ENCODE measurements at regions not wholly inside any gene's neighbourhood (a gene's known extent, or its start where the extent isn't known, plus 50 kb on each side); places are given as distances from the start of the nearest gene placed in this dataset.

DNA sequence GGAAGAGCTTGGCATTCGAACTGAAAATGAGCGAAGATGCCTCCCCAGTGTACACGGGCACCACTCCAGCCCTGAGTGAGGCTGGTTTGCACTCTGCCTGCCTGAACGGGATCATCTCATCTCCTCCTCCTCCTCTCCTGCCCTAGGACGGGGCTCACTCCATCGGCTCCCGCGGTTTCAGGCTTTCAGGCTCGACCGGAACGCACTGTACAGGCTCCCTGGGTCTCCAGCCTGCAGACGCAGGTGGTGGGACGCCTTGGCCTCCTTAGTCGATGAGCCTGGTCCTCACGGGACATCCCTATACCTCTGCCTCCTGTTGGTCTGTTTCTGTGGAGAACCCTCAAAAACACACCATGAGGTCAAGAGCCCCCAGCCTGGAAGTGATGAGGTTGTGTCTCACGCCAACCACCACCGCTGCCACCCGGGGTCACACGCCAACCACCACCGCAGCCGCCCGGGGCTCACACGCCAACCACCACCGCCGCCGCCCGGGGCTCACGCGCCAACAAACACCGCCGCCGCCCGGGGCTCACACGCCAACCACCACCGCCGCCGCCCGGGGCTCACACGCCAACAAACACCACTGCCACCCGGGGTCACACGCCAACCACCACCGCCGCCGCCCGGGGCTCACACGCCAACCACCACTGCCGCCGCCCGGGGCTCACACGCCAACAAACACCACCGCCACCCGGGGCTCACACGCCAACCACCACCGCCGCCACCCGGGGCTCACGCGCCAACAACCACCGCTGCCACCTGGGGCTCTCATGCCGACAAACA is 56.3 kb downstream of the FOXL3 start:
- Histone ChIP-seq H3K9me3 (ENCODE audit: control insufficient read depth in 1 of 2, low read length in 2 of 2) (no peaks in the 10 kb centered on the region), H3K4me3 (ENCODE audit: low read length in 2 of 2) (no peak overlapping the region), H3K27ac (ENCODE audit: low read depth, low read length) (no peak overlapping the region), H3K27me3 (ENCODE audit: insufficient read depth, low read length) (no peaks in the 10 kb centered on the region), H3K4me1 (ENCODE audit: insufficient read depth, low read length) (peaks cover 11% of the 10 kb centered on the region), H3K36me3 (ENCODE audit: insufficient read depth, low read length) (no peaks in the 10 kb centered on the region)
- DNase-seq, result no peak
- ChIA-PET CTCF (ENCODE audit: partially characterized antibody) (no interaction called here), POLR2A (ENCODE audit: partially characterized antibody) (interaction anchor here (1.2 kb wide), 1 partner anchor 16 kb away, joined by 4 read pairs; no protein-coding TSS in a partner anchor)
- intact Hi-C loops (cut with micrococcal nuclease), result no loop called here
- Mint-ChIP-seq H3K36me3 (peaks cover 4 to 6% of the 10 kb centered on the region in 2 donors), H3K9me3 (peaks cover 0 to 14% (median 4%) of the 10 kb centered on the region in 8 donors), H3K4me3 (no peak overlapping the region), H3K4me1 (peaks cover 0 to 5% (median 2%) of the 10 kb centered on the region in 4 donors), H3K27ac (peak overlapping the region in 1 of 7 donors; percentile 10), H3K27me3 (no peaks in the 10 kb centered on the region)

DNA sequence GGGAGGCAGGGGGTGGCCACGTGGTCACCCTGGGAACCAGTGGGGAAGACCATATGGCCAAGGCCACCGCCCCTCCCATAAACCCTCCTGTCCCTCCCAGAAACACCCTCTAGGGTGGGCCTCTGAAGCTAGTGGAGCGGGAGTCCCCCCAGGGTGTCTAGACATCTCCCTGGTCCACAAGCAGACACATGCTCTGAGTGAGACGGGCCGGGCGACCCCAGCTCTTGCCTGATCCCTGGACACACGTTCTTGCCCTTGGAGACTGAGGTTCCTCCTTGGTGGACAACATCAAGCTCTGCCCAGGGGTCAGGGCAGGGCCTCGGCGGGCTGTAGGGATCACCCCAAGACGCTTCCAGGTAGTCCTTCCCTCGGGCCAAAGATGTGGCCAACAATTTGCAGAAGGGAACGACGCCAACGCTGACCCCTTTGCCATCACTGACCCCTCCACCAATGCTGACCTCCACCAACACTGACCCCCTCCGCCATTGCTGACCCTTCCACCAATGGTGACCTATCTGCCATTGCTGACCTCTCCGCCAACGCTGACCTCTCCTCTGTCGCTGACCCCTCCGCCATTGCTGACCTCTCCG is 57.1 kb downstream of the FOXL3 start:
- intact Hi-C loops (cut with micrococcal nuclease), result no loop called here
- no peak overlapping the region for H3K4me3 ChIP-seq (ENCODE audit: low read length in 2 of 2)
- Mint-ChIP-seq H3K36me3 (peaks cover 4 to 10% of the 10 kb centered on the region in 2 donors), H3K27ac (peak overlapping the region in 2 of 7 donors; percentile 32 to 72), H3K4me1 (peaks cover 0 to 11% (median 6%) of the 10 kb centered on the region in 4 donors), H3K27me3 (no peaks in the 10 kb centered on the region), H3K4me3 (no peak overlapping the region), H3K9me3 (peaks cover 0 to 16% (median 4%) of the 10 kb centered on the region in 8 donors)
- no peaks in the 10 kb centered on the region for H3K27me3 ChIP-seq (ENCODE audit: insufficient read depth, low read length)
- no peaks in the 10 kb centered on the region for H3K36me3 ChIP-seq (ENCODE audit: insufficient read depth, low read length)
- ChIA-PET POLR2A (ENCODE audit: partially characterized antibody) (interaction anchor here (0.7 to 1.0 kb wide), 2 partner anchors 11 to 14 kb away, joined by 3 read pairs; no protein-coding TSS in a partner anchor), CTCF (ENCODE audit: partially characterized antibody) (no interaction called here)
- no peak overlapping the region for H3K27ac ChIP-seq (ENCODE audit: low read depth, low read length)
- DNase-seq, result no peak
- peaks cover 17% of the 10 kb centered on the region for H3K4me1 ChIP-seq (ENCODE audit: insufficient read depth, low read length)
- H3K9me3 ChIP-seq (ENCODE audit: control insufficient read depth in 1 of 2, low read length in 2 of 2), result no peaks in the 10 kb centered on the region

DNA sequence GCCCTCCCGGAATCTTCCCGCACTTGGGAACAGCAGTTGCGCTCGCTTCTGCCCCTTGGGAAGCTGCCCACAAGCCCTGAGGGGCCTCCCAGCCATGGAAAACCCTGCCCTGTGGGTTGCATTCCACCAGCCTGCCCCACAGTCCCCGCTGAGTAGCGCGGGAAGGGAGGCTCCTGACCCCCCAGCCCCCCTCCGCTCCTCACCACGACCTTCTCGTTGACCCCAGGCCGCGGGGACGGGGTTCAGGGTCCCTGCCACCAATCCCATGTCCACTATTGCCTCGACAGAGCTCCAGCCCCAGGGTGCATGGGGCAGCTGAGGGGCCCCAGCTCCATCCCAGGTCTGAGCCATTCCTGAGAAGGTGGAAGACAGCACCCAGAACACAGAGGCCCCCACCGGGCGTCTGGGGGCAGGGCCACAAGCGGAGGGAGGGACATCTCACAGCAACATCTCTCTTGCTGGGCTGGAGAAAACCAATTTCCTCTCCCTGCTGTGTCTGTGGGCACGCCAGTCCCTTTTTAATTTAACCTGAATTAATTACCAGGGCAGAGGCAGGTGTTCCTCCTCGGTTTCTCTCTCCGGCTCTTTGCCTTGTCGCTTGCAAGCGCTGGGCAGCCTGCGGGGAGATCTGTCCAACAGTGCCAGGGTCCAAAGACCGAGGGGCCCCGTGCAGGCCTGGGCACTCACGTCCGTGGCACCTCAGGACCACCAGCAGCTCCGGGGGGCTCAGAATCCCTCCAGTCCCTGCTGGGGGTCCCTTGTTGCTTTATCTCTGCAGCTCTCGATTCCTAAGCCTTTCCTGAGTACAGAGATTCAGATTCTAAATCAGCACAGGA is 57.9 kb downstream of the FOXL3 start:
- peak overlapping the region in 1 of 7 donors; percentile 32 for H3K27ac Mint-ChIP-seq
- no peak overlapping the region for H3K4me3 ChIP-seq (ENCODE audit: low read length in 2 of 2)
- intact Hi-C loops (cut with micrococcal nuclease), result no loop called here
- H3K9me3 Mint-ChIP-seq, result peaks cover 0 to 16% (median 4%) of the 10 kb centered on the region in 8 donors
- no peak for DNase-seq
- no peaks in the 10 kb centered on the region for H3K36me3 ChIP-seq (ENCODE audit: insufficient read depth, low read length)
- H3K4me1 ChIP-seq (ENCODE audit: insufficient read depth, low read length), result peaks cover 24% of the 10 kb centered on the region
- ChIA-PET POLR2A (ENCODE audit: partially characterized antibody) (interaction anchor here (0.7 to 1.0 kb wide), 2 partner anchors 11 to 15 kb away, joined by 3 read pairs; no protein-coding TSS in a partner anchor), CTCF (ENCODE audit: partially characterized antibody) (no interaction called here)
- H3K36me3 Mint-ChIP-seq, result peaks cover 4 to 10% of the 10 kb centered on the region in 2 donors
- H3K27me3 Mint-ChIP-seq, result no peaks in the 10 kb centered on the region
- H3K4me3 Mint-ChIP-seq, result no peak overlapping the region
- peaks cover 0 to 18% (median 12%) of the 10 kb centered on the region in 4 donors for H3K4me1 Mint-ChIP-seq
- no peaks in the 10 kb centered on the region for H3K27me3 ChIP-seq (ENCODE audit: insufficient read depth, low read length)
- H3K9me3 ChIP-seq (ENCODE audit: control insufficient read depth in 1 of 2, low read length in 2 of 2), result no peaks in the 10 kb centered on the region
- no peak overlapping the region for H3K27ac ChIP-seq (ENCODE audit: low read depth, low read length)

DNA sequence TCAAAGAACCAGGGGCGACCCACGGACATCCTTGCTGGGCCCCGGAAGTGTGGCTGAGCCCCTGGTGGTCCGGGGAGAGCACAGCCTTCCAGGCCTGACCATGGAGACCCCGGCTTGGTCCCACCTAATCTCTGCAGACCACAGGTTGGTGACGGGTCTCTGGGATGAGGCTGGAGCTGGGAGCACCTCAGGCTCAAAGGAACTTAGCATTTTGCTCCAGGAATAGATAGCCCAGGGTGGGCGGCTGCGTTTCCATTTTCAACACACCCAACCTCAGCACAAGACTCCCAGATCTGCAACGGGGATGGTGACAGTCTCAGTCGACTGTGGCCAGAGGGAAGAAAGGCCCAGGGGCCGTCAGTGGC is 58.5 kb downstream of the FOXL3 start:
- Mint-ChIP-seq H3K27ac (peak overlapping the region in 1 of 7 donors; percentile 64), H3K4me1 (peaks cover 0 to 18% (median 11%) of the 10 kb centered on the region in 4 donors), H3K4me3 (peak overlapping the region in 1 of 8 donors; percentile 61), H3K27me3 (no peaks in the 10 kb centered on the region), H3K9me3 (peaks cover 0 to 16% (median 4%) of the 10 kb centered on the region in 8 donors), H3K36me3 (peaks cover 4 to 10% of the 10 kb centered on the region in 2 donors)
- Histone ChIP-seq H3K4me1 (ENCODE audit: insufficient read depth, low read length) (peaks cover 24% of the 10 kb centered on the region), H3K27ac (ENCODE audit: low read depth, low read length) (no peak overlapping the region), H3K9me3 (ENCODE audit: control insufficient read depth in 1 of 2, low read length in 2 of 2) (no peaks in the 10 kb centered on the region), H3K4me3 (ENCODE audit: low read length in 2 of 2) (no peak overlapping the region), H3K36me3 (ENCODE audit: insufficient read depth, low read length) (no peaks in the 10 kb centered on the region), H3K27me3 (ENCODE audit: insufficient read depth, low read length) (no peaks in the 10 kb centered on the region)
- ChIA-PET POLR2A (ENCODE audit: partially characterized antibody) (interaction anchor here (1.0 kb wide), 1 partner anchor 15 kb away, joined by 3 read pairs; no protein-coding TSS in a partner anchor), CTCF (ENCODE audit: partially characterized antibody) (no interaction called here)
- intact Hi-C loops (cut with micrococcal nuclease), result no loop called here
- DNase-seq, result no peak

DNA sequence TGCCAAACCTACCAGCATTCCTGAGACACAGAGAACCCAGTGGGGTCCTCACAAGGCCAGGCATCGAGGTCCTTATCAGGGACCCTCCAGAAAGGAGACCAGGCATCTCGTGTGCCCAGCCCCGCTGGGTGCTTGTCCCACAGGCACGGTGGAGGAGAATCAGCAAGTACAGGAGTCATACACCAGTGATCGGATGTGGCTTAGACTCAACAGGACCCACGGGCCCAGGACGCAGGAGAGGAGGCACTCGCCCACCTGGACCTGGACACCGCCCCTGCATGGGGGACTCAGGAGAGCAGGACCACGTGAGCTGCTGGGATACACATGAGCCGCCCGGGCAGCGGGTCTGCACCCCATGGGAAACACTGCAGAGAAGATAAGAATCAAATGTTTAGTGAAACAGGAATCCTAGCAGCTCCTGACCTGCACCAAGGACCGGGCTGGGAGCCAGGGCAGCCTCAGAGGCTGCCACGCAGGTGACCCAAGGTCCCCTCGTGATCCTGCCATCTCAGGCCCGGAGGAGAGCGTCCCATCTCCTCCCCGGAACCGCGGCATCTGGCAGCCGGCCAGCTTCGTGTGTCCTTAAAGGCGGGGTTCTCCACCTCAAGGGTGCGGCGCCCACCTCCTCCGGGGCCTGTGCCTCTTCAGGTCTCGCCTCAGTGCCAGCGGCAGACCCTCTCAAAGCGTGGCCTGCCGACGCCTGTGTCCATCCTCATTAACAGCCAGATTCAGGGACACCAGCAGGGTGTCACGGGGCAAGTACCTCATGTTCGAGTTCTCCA is 59.2 kb downstream of the FOXL3 start:
- H3K4me1 Mint-ChIP-seq, result peaks cover 0 to 18% (median 11%) of the 10 kb centered on the region in 4 donors
- H3K27me3 Mint-ChIP-seq, result no peaks in the 10 kb centered on the region
- H3K36me3 ChIP-seq (ENCODE audit: insufficient read depth, low read length), result no peaks in the 10 kb centered on the region
- H3K27me3 ChIP-seq (ENCODE audit: insufficient read depth, low read length), result no peaks in the 10 kb centered on the region
- no peak overlapping the region for H3K27ac ChIP-seq (ENCODE audit: low read depth, low read length)
- no peak overlapping the region for H3K4me3 ChIP-seq (ENCODE audit: low read length in 2 of 2)
- no peak for DNase-seq
- ChIA-PET CTCF (ENCODE audit: partially characterized antibody) (no interaction called here), POLR2A (ENCODE audit: partially characterized antibody) (interaction anchor here (1.0 kb wide), 1 partner anchor 13 kb away, joined by 4 read pairs; no protein-coding TSS in a partner anchor)
- H3K9me3 ChIP-seq (ENCODE audit: control insufficient read depth in 1 of 2, low read length in 2 of 2), result no peaks in the 10 kb centered on the region
- H3K4me3 Mint-ChIP-seq, result peak overlapping the region in 6 of 8 donors; percentile 9 to 63 (median 36)
- intact Hi-C loops (cut with micrococcal nuclease), result no loop called here
- peak overlapping the region in 3 of 7 donors; percentile 31 to 64 (median 50) for H3K27ac Mint-ChIP-seq
- peaks cover 4 to 10% of the 10 kb centered on the region in 2 donors for H3K36me3 Mint-ChIP-seq
- peaks cover 0 to 16% (median 4%) of the 10 kb centered on the region in 8 donors for H3K9me3 Mint-ChIP-seq
- H3K4me1 ChIP-seq (ENCODE audit: insufficient read depth, low read length), result peaks cover 24% of the 10 kb centered on the region

DNA sequence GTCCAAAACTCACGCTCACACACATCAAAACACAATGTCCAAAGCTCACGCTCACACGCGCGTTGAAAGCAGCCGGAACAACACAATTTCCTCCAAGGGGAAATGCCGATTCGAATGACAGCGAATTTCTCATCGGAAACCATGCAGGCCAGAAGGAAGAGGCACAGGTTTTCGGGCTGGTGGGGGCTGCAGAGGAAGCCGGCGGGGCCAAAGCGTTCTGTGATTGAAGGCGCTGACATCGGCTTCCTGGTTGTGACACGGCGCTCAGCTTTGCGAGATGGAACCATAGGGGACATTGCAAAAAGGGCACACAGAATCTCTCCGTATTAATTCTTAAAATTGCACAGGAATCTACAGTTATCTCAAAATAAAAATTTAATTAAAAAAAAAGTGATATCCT is 61.3 kb downstream of the FOXL3 start:
- H3K36me3 Mint-ChIP-seq, result peaks cover 0 to 10% of the 10 kb centered on the region in 2 donors
- ChIA-PET POLR2A (ENCODE audit: partially characterized antibody) (interaction anchor here (0.8 to 3.2 kb wide), 14 partner anchors 8 to 571 kb away, joined by 3 to 73 read pairs (median 7); no protein-coding TSS in a partner anchor), CTCF (ENCODE audit: partially characterized antibody) (interaction anchor here (1.8 to 2.7 kb wide), 2 partner anchors 11 to 18 kb away, joined by 5 to 11 read pairs; no protein-coding TSS in a partner anchor)
- no peak overlapping the region for H3K27ac Mint-ChIP-seq
- Histone ChIP-seq H3K27me3 (ENCODE audit: insufficient read depth, low read length) (no peaks in the 10 kb centered on the region), H3K36me3 (ENCODE audit: insufficient read depth, low read length) (no peaks in the 10 kb centered on the region), H3K27ac (ENCODE audit: low read depth, low read length) (peak overlapping the region; percentile 50), H3K9me3 (ENCODE audit: control insufficient read depth in 1 of 2, low read length in 2 of 2) (no peaks in the 10 kb centered on the region), H3K4me1 (ENCODE audit: insufficient read depth, low read length) (peaks cover 24% of the 10 kb centered on the region), H3K4me3 (ENCODE audit: low read length in 2 of 2) (peak overlapping the region; percentile 61 to 74)
- intact Hi-C loops (cut with micrococcal nuclease), result loop anchor here (1.0 to 5.0 kb wide), 2 partner anchors 11 to 266 kb away; no protein-coding TSS in a partner anchor
- DNase-seq, result peak; percentile 70 to 82 (median 73)
- no peak overlapping the region for H3K4me3 Mint-ChIP-seq
- H3K9me3 Mint-ChIP-seq, result peaks cover 0 to 10% (median 3%) of the 10 kb centered on the region in 8 donors
- no peaks in the 10 kb centered on the region for H3K27me3 Mint-ChIP-seq
- peaks cover 0 to 18% (median 11%) of the 10 kb centered on the region in 4 donors for H3K4me1 Mint-ChIP-seq

Measured in CD4-positive, alpha-beta memory T cell (primary cell).